Testis (tissue), 2 donors: ENCODE measurements at regions not wholly inside any gene's neighbourhood (a gene's known extent, or its start where the extent isn't known, plus 50 kb on each side); places are given as distances from the start of the nearest gene placed in this dataset.

Experiments used
- POLR2A ChIP-seq: fragments of 450-650 bp; IDR thresholded peaks from one replicate; pipeline ENCODE4 v1.6.1; 2017; ENCODE audit warnings: antibody characterized with exemption, mild to moderate bottlenecking, moderate library complexity
- TF ChIP-seq, protein P1 (sequence below), 3 experiments: fragments of 450-650 bp in 2 of 3; fragments of 200-600 bp in 1 of 3; sonication (generic) in 1 of 3; IDR thresholded peaks; one replicate each; pipeline ENCODE4 v1.5.1; 2016 to 2019; ENCODE audit warnings: antibody characterized with exemption in 3 of 3, mild to moderate bottlenecking in 2 of 3, moderate library complexity in 1 of 3

DNA sequence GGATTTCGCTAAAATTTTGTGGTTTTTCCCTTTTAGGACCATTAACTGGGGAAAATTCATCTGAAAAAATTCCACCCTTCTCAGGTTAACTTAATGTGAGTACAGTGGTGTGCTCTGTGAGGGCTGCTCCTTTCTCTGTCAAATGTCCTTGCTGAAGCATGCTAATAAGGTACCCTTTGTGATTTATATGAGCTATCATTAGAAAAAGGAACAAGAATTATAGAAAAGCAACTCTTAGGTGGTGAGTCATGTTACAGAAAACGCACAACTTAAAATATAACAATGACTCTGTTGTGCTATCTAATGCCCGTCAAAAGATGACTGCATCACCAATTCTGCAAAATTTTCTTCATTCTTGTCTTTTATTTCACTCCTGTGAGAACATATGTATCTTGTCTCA is 162.0 kb upstream of the MAGI2 start:
- TF ChIP-seq, protein P1, sequence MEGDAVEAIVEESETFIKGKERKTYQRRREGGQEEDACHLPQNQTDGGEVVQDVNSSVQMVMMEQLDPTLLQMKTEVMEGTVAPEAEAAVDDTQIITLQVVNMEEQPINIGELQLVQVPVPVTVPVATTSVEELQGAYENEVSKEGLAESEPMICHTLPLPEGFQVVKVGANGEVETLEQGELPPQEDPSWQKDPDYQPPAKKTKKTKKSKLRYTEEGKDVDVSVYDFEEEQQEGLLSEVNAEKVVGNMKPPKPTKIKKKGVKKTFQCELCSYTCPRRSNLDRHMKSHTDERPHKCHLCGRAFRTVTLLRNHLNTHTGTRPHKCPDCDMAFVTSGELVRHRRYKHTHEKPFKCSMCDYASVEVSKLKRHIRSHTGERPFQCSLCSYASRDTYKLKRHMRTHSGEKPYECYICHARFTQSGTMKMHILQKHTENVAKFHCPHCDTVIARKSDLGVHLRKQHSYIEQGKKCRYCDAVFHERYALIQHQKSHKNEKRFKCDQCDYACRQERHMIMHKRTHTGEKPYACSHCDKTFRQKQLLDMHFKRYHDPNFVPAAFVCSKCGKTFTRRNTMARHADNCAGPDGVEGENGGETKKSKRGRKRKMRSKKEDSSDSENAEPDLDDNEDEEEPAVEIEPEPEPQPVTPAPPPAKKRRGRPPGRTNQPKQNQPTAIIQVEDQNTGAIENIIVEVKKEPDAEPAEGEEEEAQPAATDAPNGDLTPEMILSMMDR (IDR thresholded peaks at IDR 0.05): no peak
- no peak for TF ChIP-seq POLR2A
